ENCODE measurements at regions not wholly inside any gene's neighbourhood (a gene's known extent, or its start where the extent isn't known, plus 50 kb on each side); places are given as distances from the start of the nearest gene placed in this dataset.

DNA sequence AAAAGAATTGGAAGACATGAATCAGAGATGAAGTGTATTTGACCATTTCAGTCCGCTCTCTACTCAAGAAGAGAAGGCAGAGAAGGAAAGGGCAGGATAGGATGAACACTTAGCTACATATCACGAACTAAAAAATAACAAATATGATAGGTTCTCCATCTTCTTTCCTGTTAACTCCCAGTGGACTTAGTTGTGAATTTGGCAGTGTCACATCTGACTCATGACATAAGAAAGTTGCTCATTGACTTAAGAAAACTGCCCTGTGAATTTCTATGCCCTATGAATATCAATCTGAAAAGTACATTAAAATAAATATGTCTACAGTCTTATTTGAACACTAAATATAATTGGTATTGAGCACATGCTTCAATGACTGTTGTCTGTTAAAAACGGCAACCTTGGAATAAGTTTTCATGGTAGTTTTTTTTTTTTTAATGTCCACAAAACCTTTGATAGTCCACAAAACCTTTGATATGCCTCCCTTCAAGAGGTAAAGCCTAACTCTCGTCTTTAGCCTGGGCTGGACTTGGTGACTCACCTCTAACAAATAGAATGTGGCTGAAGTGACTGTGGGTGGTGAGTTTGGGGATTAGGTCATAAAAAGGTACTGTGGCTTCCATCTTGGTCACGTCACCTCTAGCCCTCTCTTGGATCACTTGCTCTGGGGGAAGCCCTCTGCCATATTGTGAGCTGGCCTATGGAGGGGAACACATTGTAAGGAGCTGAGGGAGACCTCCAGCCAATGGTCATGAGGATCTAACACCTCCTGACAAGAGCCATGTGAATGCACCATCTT is 184.7 kb upstream of the S100G start:
- TF ChIP-seq, protein P1, sequence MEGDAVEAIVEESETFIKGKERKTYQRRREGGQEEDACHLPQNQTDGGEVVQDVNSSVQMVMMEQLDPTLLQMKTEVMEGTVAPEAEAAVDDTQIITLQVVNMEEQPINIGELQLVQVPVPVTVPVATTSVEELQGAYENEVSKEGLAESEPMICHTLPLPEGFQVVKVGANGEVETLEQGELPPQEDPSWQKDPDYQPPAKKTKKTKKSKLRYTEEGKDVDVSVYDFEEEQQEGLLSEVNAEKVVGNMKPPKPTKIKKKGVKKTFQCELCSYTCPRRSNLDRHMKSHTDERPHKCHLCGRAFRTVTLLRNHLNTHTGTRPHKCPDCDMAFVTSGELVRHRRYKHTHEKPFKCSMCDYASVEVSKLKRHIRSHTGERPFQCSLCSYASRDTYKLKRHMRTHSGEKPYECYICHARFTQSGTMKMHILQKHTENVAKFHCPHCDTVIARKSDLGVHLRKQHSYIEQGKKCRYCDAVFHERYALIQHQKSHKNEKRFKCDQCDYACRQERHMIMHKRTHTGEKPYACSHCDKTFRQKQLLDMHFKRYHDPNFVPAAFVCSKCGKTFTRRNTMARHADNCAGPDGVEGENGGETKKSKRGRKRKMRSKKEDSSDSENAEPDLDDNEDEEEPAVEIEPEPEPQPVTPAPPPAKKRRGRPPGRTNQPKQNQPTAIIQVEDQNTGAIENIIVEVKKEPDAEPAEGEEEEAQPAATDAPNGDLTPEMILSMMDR (IDR thresholded peaks at IDR 0.05; ENCODE audit: insufficient read depth, low read depth, low read length): no peak
- no peak for TF ChIP-seq EZH2 (IDR thresholded peaks at IDR 0.05; ENCODE audit: insufficient read depth, low read length)

All from astrocyte (in vitro differentiated cells and primary cell).